ENCODE measurements at regions not wholly inside any gene's neighbourhood (a gene's known extent, or its start where the extent isn't known, plus 50 kb on each side); places are given as distances from the start of the nearest gene placed in this dataset.
"Not testable (repeated sequence)": the region's sequence is repeated elsewhere in the genome, so short reads cannot be mapped to it uniquely, and the experiment has no call there.

DNA sequence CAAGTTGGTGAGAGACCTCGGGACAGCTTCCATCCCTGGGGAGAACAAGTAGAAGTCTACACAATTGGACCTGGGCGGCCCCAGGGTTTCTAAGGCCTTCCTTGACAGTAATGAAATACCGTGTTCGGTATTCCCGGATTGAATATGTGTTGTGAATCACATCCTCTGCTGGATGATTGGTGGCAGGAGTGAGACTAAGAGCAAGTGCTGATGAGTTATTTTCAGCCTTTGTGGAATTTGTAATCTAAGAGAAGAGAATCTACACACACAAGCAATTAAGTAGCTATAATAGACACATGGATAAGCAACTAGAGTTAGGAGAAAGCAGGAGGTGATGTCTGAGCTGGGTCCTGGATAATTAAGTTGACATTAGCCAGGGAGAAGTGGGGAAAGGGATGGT is 64.8 kb upstream of the VWC2 start:
- Mint-ChIP-seq H3K27ac (no peak overlapping the region), H3K36me3 (ENCODE audit: low read depth) (no peaks in the 10 kb centered on the region), H3K9me3 (no peaks in the 10 kb centered on the region), H3K4me1 (ENCODE audit: low read depth) (no peaks in the 10 kb centered on the region), H3K27me3 (ENCODE audit: low read depth) (no peaks in the 10 kb centered on the region), H3K4me3 (ENCODE audit: low read depth) (no peak overlapping the region)
- DNase-seq (ENCODE audit: low spot score), result no peak
- intact Hi-C loops (cut with micrococcal nuclease), result no loop called here

DNA sequence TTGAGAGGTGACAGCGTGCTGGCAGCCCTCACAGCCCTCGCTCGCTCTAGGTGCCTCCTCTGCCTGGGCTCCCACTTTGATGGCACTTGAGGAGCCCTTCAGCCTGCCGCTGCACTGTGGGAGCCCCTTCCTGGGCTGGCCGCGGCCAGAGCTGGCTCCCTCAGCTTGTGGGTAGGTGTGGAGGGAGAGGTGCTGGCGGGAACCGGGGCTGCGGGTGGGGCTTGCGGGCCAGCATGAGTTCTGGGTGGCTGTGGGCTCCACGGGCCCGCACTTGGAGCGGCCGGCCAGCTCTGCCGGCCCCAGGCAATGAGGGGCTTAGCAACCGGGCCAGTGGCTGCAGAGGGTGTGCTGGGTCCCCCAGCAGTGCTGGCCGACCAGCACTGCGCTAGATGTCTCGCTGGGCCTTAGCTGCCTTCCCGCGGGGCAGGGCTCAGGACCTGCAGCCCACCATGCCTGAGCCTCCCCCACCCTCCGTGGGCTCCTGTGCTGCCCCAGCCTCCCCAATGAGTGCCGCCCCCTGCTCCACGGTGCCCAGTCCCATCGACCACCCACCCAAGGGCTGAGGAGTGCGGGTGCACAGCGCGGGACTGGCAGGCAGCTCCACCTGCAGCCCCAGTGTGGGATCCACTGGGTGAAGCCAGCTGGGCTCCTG is 62.2 kb upstream of the VWC2 start:
- DNase-seq (ENCODE audit: low spot score); intact Hi-C loops (cut with micrococcal nuclease); H3K4me3 Mint-ChIP-seq (ENCODE audit: low read depth); H3K27ac Mint-ChIP-seq; H3K27me3 Mint-ChIP-seq (ENCODE audit: low read depth); H3K36me3 Mint-ChIP-seq (ENCODE audit: low read depth); H3K4me1 Mint-ChIP-seq (ENCODE audit: low read depth); H3K9me3 Mint-ChIP-seq: not testable (repeated sequence)

DNA sequence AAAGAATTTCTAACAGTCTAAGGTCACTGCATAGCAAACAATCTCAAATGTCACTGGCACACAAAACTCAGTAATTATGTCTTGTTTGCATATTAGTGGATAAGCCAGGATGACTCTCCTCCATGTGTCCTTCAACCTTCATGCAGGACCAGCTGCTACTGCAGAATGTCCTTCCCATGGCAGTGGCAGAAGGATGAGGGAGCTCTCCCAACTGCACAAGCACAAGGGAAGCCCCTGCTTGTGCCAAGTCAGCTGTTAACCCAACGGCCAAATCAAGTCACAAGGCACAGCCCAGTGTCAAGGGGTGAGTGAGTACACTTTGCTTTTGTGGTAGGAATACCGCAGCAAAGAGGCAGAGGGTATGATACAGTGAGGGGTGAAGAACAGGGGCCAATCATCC is 59.3 kb upstream of the VWC2 start:
- no peaks in the 10 kb centered on the region for H3K4me1 Mint-ChIP-seq (ENCODE audit: low read depth)
- no peak overlapping the region for H3K27ac Mint-ChIP-seq
- DNase-seq (ENCODE audit: low spot score), result no peak
- H3K4me3 Mint-ChIP-seq (ENCODE audit: low read depth), result no peak overlapping the region
- no peaks in the 10 kb centered on the region for H3K27me3 Mint-ChIP-seq (ENCODE audit: low read depth)
- no peaks in the 10 kb centered on the region for H3K9me3 Mint-ChIP-seq
- intact Hi-C loops (cut with micrococcal nuclease), result no loop called here
- H3K36me3 Mint-ChIP-seq (ENCODE audit: low read depth), result no peaks in the 10 kb centered on the region

DNA sequence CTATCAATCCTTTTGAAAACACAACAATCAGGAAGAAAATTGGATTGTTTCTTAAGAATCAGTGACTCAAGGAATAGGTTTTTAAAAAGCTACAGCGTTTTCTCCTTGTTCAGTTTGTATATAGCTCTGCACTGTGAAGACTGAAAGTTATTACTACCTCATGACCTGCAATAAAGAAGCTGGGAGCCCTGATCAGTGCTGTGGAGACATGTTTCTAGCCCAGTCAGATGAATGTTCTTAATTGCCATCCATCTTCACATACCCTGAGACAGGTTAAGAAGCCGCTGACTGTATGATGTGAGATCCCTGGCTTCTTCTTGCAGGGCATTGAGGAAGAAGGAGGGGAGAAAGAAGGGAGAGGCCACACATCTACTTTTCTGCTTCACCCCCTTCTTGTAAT is 58.0 kb upstream of the VWC2 start:
- Mint-ChIP-seq H3K36me3 (ENCODE audit: low read depth) (no peaks in the 10 kb centered on the region), H3K4me3 (ENCODE audit: low read depth) (no peak overlapping the region), H3K27ac (no peak overlapping the region), H3K4me1 (ENCODE audit: low read depth) (no peaks in the 10 kb centered on the region), H3K27me3 (ENCODE audit: low read depth) (no peaks in the 10 kb centered on the region), H3K9me3 (no peaks in the 10 kb centered on the region)
- no peak for DNase-seq (ENCODE audit: low spot score)
- intact Hi-C loops (cut with micrococcal nuclease), result no loop called here

DNA sequence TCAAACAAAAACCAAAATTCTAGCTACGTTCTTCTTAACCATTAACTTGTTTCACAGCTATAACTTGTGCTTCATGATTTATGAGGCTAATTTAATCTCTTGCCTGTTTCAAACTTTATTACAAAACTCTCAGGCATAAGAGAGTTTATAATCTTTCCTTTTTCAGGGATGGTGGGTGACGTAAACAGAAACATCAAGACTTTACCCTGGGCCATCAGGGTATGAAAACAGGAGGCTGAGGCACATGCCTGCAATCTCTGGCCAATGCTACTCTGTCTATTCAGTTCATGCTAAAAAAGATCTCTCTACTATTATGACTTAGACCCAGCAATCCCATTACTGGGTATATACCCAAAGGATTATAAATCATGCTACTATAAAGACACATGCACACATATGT is 55.9 kb upstream of the VWC2 start:
- intact Hi-C loops (cut with micrococcal nuclease), result no loop called here
- no peaks in the 10 kb centered on the region for H3K36me3 Mint-ChIP-seq (ENCODE audit: low read depth)
- H3K27me3 Mint-ChIP-seq (ENCODE audit: low read depth), result no peaks in the 10 kb centered on the region
- no peak overlapping the region for H3K27ac Mint-ChIP-seq
- no peaks in the 10 kb centered on the region for H3K4me1 Mint-ChIP-seq (ENCODE audit: low read depth)
- no peak for DNase-seq (ENCODE audit: low spot score)
- H3K4me3 Mint-ChIP-seq (ENCODE audit: low read depth), result no peak overlapping the region
- H3K9me3 Mint-ChIP-seq, result no peaks in the 10 kb centered on the region

DNA sequence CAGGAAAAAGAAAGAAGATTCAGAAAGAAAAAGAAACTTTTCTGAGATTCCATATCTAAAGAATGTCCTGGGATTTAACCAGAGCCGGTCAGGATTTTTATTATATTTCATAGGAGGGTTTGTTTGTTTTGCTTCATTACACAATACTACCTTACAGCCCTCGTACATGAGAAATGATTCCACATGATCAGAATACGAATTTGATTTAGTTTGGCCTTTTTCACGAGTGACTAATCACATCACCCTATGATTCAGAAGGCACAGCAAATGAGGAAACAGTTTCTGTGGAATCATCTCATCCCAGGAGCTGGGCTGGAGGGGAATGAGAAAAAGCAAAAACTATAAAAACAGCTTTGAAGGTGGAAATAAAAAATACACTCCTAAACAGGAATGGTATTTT is 54.7 kb upstream of the VWC2 start:
- no peak overlapping the region for H3K4me3 Mint-ChIP-seq (ENCODE audit: low read depth)

DNA sequence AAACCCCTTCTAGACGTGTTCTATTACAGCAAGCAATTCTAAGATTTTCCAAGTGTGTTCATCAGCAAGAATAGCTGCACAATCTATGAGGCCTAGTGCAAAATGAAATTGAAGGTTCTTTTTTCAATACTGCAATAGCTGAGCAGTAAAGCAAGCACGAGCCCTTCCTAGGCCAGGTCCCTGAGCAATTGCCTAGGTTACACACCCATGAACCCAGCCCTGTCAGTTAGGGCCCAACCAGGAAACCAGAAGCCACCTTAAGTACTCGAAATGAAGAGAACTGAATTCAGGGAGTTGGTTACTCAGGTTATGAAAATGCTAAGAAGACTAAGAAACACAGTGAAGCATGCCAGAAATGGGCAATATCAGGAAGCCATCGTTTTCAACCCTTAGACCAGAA is 52.0 kb upstream of the VWC2 start:
- no peak for DNase-seq (ENCODE audit: low spot score)
- Mint-ChIP-seq H3K36me3 (ENCODE audit: low read depth) (no peaks in the 10 kb centered on the region), H3K27ac (no peak overlapping the region), H3K4me1 (ENCODE audit: low read depth) (no peaks in the 10 kb centered on the region), H3K9me3 (no peaks in the 10 kb centered on the region), H3K4me3 (ENCODE audit: low read depth) (no peak overlapping the region), H3K27me3 (ENCODE audit: low read depth) (no peaks in the 10 kb centered on the region)
- intact Hi-C loops (cut with micrococcal nuclease), result no loop called here

More for the DNA sequence above, 54.7 kb upstream of the VWC2 start:
- no peak overlapping the region for H3K27ac Mint-ChIP-seq
- no peaks in the 10 kb centered on the region for H3K9me3 Mint-ChIP-seq
- H3K36me3 Mint-ChIP-seq (ENCODE audit: low read depth), result no peaks in the 10 kb centered on the region
- no peaks in the 10 kb centered on the region for H3K27me3 Mint-ChIP-seq (ENCODE audit: low read depth)
- no peaks in the 10 kb centered on the region for H3K4me1 Mint-ChIP-seq (ENCODE audit: low read depth)
- no peak for DNase-seq (ENCODE audit: low spot score)
- intact Hi-C loops (cut with micrococcal nuclease), result no loop called here
